Activated B cell treated with CpG ODN at 0.5 μM for 24 hours (primary cell): ENCODE measurements at regions not wholly inside any gene's neighbourhood (a gene's known extent, or its start where the extent isn't known, plus 50 kb on each side); places are given as distances from the start of the nearest gene placed in this dataset.
A peak's percentile ranks its signal among the peaks of the same experiment; 100 is the strongest.
"Not testable (repeated sequence)": the region's sequence is repeated elsewhere in the genome, so short reads cannot be mapped to it uniquely, and the experiment has no call there.

Source experiments
- ATAC-seq: fragments of 200-7000 bp; cut with Tn5 transposase; one replicate; pipeline ENCODE4 v1.10.0; 2021; ENCODE audit warnings: low read depth, mild to moderate bottlenecking, moderate library complexity
- CTCF ChIA-PET: fragments of 350-600 bp; sonication (Branson Sonifier 250); formaldehyde crosslinking; loops from one replicate; lab custom pipeline; 2021; ENCODE audit warnings: antibody characterized with exemption; lab: Charles Lee
- POLR2A ChIA-PET: fragments of 350-600 bp; sonication (Branson Sonifier 250); formaldehyde crosslinking; loops from one replicate; lab custom pipeline; 2021; ENCODE audit warnings: antibody characterized with exemption; lab: Charles Lee
- DNase-seq: peaks from one replicate; pipeline ENCODE4 v3.0.0; 2022
- H3K27ac Mint-ChIP-seq: one replicate; pipeline ENCODE4 v1.8.0; 2020; ENCODE audit warnings: mixed read lengths
- H3K27me3 Mint-ChIP-seq: one replicate; pipeline ENCODE4 v1.8.0; 2021; ENCODE audit warnings: mixed read lengths
- H3K36me3 Mint-ChIP-seq: one replicate; pipeline ENCODE4 v1.8.0; 2021; ENCODE audit warnings: low read depth, mixed read lengths
- H3K4me1 Mint-ChIP-seq: one replicate; pipeline ENCODE4 v1.8.0; 2021; ENCODE audit warnings: mixed read lengths
- H3K4me3 Mint-ChIP-seq: one replicate; pipeline ENCODE4 v1.8.0; 2020; ENCODE audit warnings: mild to moderate bottlenecking, mixed read lengths
- H3K9me3 Mint-ChIP-seq: one replicate; pipeline ENCODE4 v1.8.0; 2020; ENCODE audit warnings: mixed read lengths
- intact Hi-C: fragments of 100-400 bp; cut with micrococcal nuclease; formaldehyde crosslinking; loops from one replicate; pipeline ENCODE4 v1.15.1; 2024
- TF ChIP-seq, protein P1 (sequence below): fragments of 200-600 bp; IDR thresholded peaks from one replicate; pipeline ENCODE4 v1.8.0; 2022; ENCODE audit warnings: antibody characterized with exemption, mild to moderate bottlenecking

DNA sequence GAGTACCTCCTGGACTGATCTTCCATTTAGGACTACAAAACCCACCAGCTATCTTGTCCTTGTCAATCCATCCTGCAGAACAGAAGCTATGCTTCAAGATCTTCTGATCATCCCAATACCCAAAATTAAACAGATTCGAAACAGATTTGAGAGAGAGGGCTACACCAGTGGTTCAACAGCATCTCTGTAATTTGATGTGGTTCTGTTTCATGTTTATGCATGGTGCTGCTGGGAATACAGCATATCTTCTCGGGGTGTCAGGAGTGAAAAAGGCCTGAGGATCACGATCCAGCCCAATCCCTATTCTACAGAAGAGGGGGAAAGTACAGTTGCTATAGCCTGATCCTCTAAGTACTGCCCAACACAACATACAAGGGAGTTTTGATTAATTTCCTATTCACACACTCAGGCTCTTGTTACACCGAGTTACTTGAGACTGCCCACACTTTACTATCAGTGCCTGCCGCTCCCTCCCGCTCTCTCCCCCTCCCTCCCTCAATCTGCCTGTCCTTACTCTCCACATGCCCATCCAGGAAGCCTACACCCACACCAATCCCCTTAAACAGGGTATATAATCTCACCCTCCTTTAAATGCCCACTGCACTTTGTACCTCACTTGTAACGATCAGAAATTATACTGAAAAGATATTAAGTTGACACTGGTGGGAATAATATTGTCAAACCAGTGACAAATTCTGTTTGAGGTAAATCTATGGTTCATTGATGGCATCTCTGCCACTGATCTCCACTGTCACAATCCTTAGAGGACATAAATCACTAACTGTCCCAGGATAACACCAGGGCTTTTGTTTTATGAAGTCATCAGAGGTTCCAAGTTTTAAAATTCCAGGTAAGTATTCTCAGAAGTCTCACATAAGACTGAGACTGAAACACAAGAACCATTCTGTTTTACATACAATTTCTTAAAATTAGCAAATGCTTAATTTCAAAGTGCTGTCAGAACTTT, 89.3 kb upstream of the PLEKHM1 start:
- TF ChIP-seq, protein P1, sequence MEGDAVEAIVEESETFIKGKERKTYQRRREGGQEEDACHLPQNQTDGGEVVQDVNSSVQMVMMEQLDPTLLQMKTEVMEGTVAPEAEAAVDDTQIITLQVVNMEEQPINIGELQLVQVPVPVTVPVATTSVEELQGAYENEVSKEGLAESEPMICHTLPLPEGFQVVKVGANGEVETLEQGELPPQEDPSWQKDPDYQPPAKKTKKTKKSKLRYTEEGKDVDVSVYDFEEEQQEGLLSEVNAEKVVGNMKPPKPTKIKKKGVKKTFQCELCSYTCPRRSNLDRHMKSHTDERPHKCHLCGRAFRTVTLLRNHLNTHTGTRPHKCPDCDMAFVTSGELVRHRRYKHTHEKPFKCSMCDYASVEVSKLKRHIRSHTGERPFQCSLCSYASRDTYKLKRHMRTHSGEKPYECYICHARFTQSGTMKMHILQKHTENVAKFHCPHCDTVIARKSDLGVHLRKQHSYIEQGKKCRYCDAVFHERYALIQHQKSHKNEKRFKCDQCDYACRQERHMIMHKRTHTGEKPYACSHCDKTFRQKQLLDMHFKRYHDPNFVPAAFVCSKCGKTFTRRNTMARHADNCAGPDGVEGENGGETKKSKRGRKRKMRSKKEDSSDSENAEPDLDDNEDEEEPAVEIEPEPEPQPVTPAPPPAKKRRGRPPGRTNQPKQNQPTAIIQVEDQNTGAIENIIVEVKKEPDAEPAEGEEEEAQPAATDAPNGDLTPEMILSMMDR = no peak
- H3K27ac Mint-ChIP-seq = no peak overlapping the region
- DNase-seq = no peak
- no peaks in the 10 kb centered on the region for H3K27me3 Mint-ChIP-seq
- peaks cover 67% of the 10 kb centered on the region for H3K36me3 Mint-ChIP-seq
- ChIA-PET CTCF (interaction anchor here (1.6 kb wide), 1 partner anchor 707 kb away, joined by 4 read pairs; no protein-coding TSS in a partner anchor), POLR2A (no interaction called here)
- no peaks in the 10 kb centered on the region for H3K9me3 Mint-ChIP-seq
- H3K4me3 Mint-ChIP-seq = no peak overlapping the region
- peaks cover 84% of the 10 kb centered on the region for H3K4me1 Mint-ChIP-seq
- intact Hi-C loops = no loop called here
- no peak for ATAC-seq

DNA sequence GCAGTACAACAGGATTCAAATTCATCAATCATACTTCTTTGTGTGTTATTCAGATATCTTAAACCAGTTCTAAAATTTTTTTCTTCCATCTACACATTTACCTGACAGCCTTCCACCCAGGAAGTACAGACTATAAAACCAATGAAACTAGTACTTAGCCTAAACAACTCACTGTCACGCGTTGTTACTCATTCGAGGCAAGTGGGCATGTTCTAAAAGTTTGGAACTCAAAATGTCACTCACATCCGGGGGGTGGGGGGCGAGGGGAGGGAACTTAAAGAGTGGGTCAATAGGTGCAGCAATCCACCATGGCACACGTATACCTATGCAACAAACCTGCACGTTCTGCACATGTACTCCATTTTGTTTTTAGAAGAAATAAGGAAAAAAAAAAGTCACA, 90.4 kb upstream of the PLEKHM1 start:
- ATAC-seq (no peak), DNase-seq (no peak)
- no peaks in the 10 kb centered on the region for H3K27me3 Mint-ChIP-seq
- H3K27ac Mint-ChIP-seq = no peak overlapping the region
- peaks cover 60% of the 10 kb centered on the region for H3K36me3 Mint-ChIP-seq
- intact Hi-C loops = no loop called here
- TF ChIP-seq, protein P1 = no peak
- H3K4me1 Mint-ChIP-seq = peaks cover 73% of the 10 kb centered on the region
- H3K4me3 Mint-ChIP-seq = no peak overlapping the region
- ChIA-PET POLR2A (no interaction called here), CTCF (no interaction called here)
- H3K9me3 Mint-ChIP-seq = no peaks in the 10 kb centered on the region

DNA sequence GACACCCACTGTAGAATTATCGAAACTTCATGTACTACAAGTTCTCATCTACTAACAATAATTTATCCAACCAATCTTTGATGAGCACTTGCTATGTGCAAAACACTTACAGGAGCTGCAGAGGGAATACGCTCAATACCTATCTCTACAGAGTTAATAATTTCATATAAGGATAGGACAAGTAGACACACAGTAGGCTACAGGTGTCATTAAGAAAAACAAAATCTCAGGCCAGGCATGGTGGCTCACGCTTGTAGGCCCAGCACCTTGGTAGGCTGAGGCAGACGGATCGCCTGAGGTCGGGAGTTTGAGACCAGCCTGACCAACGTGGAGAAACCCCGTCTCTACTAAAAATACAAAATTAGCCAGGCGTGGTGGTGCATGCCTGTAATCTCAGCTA, 91.3 kb upstream of the PLEKHM1 start:
- ChIA-PET CTCF (no interaction called here), POLR2A (interaction anchor here (0.6 kb wide), 1 partner anchor 455 kb away, joined by 3 read pairs; no protein-coding TSS in a partner anchor)
- Mint-ChIP-seq H3K9me3 (no peaks in the 10 kb centered on the region), H3K4me1 (peaks cover 63% of the 10 kb centered on the region), H3K27me3 (no peaks in the 10 kb centered on the region), H3K27ac (peak overlapping the region; percentile 20), H3K4me3 (no peak overlapping the region), H3K36me3 (peaks cover 51% of the 10 kb centered on the region)
- DNase-seq (no peak), ATAC-seq (no peak)
- intact Hi-C loops = no loop called here
- TF ChIP-seq, protein P1 = no peak

DNA sequence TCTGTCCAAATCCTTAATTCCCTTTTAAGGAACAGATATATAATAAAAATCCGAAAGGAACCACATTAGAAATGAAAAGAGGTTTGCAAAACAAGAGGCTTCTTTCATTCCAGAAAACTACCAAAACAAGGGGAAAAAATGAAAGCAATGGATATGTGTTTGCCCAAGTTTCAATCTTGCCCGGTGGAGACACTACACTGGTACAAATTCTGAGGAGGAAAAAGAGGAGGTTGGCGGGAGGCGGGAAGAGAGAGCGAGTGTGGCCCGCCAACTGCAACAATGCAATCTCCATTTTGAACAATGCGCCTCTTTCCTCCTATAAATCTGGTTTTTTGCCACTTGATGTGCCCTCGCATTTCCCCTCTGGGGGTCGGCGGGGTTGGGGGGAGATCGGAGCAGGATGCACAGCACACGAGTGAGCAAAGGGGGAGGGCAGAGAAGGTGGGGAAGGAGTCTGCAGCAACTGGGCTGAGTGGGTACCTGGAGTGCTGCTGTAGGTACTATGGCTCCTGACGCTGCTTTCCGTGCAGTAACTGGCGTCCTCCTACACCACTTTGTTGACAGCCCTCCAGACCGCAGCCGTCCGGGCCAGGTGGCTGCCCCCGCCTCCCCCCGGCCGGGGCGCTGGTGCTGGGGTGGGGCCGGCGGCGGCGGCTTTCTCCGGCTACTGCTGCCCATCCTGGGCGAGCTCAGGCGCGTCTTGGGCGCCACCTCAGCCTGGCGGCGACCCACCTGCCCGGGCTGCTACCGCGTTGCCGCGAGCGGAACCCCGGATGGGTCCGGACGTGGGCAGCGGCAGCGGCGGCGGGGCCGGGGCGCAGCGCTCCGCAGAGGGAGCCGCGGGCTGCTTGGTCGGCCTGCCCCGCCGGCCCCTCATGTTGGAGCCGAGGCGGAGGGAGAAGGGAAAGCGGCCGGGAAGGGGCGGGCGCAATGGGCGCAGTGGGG, 93.8 kb upstream of the PLEKHM1 start:
- CTCF ChIA-PET = interaction anchor here (0.7 kb wide), 1 partner anchor 1434 kb away, joined by 3 read pairs; no protein-coding TSS in a partner anchor
- no peaks in the 10 kb centered on the region for H3K27me3 Mint-ChIP-seq
- no peaks in the 10 kb centered on the region for H3K9me3 Mint-ChIP-seq
- intact Hi-C loops = loop anchor here (1.0 kb wide), 1 partner anchor 677 kb away; no protein-coding TSS in a partner anchor
- peak; percentile 68 for ATAC-seq
- TF ChIP-seq, protein P1 = no peak
- peak; percentile 79 for DNase-seq
- peak overlapping the region; percentile 98 for H3K27ac Mint-ChIP-seq
- H3K4me1 Mint-ChIP-seq = peaks cover 45% of the 10 kb centered on the region
- POLR2A ChIA-PET = interaction anchor here (0.6 to 1.7 kb wide), 3 partner anchors 157 to 358 kb away, joined by 3 to 7 read pairs (median 6); no protein-coding TSS in a partner anchor
- H3K36me3 Mint-ChIP-seq = peaks cover 42% of the 10 kb centered on the region
- H3K4me3 Mint-ChIP-seq = peak overlapping the region; percentile 98

DNA sequence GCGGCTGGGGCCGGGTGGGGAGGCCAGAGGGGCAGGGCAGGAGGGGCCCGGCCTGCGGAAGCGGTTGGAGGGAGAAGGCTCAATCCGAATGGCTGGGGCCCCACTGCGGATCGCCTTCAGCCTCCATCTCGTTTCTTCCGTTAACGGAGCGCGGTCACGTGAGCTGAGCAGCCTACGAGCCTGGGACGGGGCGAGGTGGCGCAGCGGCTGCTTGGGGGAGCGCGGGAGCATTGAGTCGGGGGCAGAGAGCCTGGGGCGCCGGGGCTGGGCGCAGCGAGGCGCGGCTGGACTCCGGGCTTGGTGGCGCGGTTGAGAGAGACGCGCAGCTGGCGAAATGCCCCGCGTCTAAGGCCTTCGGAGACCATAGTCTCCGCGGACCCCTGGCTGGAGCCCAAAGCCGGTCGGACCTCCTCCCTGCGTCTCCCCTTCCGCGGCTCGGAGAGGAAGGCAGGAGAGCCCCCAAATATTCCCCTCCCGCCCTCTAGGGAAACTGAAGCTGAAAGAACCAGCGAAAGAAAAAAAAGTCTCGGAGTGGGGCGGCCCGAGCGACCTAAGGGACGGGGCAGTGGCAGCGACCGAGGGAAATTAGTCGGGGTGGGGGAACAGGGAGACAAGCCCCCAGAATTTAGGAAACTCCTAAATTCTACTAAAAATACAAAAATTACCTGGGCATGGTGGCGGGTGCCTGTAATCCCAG, 94.7 kb upstream of the PLEKHM1 start:
- Mint-ChIP-seq H3K27ac (peak overlapping the region; percentile 60), H3K36me3 (peaks cover 39% of the 10 kb centered on the region), H3K4me3 (peak overlapping the region; percentile 98), H3K4me1 (peaks cover 37% of the 10 kb centered on the region)
- intact Hi-C loops = loop anchor here (1.0 kb wide), 1 partner anchor 676 kb away; no protein-coding TSS in a partner anchor
- ChIA-PET CTCF (interaction anchor here (0.7 kb wide), 1 partner anchor 1433 kb away, joined by 3 read pairs; no protein-coding TSS in a partner anchor), POLR2A (interaction anchor here (0.9 to 1.7 kb wide), 3 partner anchors 158 to 676 kb away, joined by 3 to 7 read pairs (median 4); no protein-coding TSS in a partner anchor)
- ATAC-seq (peak; percentile 67), DNase-seq (peak; percentile 71)
- H3K9me3 Mint-ChIP-seq, H3K27me3 Mint-ChIP-seq: not testable (repeated sequence)

DNA sequence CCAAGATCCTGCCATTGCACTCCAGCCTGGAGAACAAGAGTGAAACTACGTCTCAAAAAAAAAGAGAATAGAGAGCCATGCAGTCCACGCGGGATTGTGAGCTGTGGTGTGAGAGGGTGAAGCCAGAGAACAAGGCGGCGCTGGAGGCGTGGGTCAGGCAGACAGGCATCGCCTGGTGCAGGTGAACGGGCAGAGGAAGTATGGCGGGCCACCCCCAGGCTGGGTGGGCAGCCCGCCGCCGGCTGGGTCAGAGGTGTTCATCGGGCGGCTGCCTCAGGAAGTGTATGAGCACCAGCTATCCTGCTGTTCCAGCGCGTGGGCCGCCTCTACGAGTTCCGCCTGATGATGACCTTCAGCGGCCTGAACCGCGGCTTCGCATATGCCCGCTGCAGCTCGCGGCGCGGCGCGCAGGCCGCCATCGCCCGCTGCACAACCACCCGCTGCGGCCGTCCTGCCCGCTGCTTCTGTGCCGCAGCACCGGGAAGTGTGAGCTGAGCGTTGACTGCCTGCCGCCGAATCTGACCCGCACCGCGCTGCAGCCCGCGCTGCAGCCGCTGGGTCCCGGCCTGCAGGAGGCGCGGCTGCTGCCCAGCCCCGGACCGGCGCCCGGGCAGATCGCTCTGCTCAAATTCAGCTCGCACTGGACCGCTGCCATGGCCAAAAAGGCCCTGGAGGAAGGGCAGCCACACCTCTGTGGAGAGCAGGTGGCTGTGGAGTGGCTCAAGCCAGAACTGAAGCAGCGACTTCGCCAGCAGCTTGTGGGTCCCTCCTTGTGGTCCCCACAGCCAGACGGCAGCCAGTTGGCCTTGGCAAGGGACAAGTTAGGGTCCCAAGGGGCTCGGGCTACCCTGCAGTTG, 95.5 kb upstream of the PLEKHM1 start:
- H3K27me3 Mint-ChIP-seq, H3K9me3 Mint-ChIP-seq, CTCF ChIA-PET: not testable (repeated sequence)
- POLR2A ChIA-PET = interaction anchor here (0.9 to 1.7 kb wide), 3 partner anchors 159 to 675 kb away, joined by 3 to 7 read pairs (median 4); no protein-coding TSS in a partner anchor
- intact Hi-C loops = loop anchor here (1.0 kb wide), 1 partner anchor 675 kb away; no protein-coding TSS in a partner anchor
- Mint-ChIP-seq H3K4me3 (peak overlapping the region; percentile 98), H3K27ac (peak overlapping the region; percentile 60), H3K4me1 (peaks cover 33% of the 10 kb centered on the region), H3K36me3 (peaks cover 36% of the 10 kb centered on the region)
- ATAC-seq (peak; percentile 4), DNase-seq (peak; percentile 46)
